GM12892 (cell line): ENCODE measurements at regions not wholly inside any gene's neighbourhood (a gene's known extent, or its start where the extent isn't known, plus 50 kb on each side); places are given as distances from the start of the nearest gene placed in this dataset.

ENCODE experiments used
- POLR2A ChIP-seq: IDR thresholded peaks from 2 replicates; pipeline ENCODE4 v1.6.1; 2011; ENCODE audit warnings: low read depth, low read length, control low read depth
- POLR2AphosphoS5 ChIP-seq: IDR thresholded peaks from 2 replicates; pipeline ENCODE4 v1.6.1; 2011; ENCODE audit warnings: low read depth, low read length, control low read depth

DNA sequence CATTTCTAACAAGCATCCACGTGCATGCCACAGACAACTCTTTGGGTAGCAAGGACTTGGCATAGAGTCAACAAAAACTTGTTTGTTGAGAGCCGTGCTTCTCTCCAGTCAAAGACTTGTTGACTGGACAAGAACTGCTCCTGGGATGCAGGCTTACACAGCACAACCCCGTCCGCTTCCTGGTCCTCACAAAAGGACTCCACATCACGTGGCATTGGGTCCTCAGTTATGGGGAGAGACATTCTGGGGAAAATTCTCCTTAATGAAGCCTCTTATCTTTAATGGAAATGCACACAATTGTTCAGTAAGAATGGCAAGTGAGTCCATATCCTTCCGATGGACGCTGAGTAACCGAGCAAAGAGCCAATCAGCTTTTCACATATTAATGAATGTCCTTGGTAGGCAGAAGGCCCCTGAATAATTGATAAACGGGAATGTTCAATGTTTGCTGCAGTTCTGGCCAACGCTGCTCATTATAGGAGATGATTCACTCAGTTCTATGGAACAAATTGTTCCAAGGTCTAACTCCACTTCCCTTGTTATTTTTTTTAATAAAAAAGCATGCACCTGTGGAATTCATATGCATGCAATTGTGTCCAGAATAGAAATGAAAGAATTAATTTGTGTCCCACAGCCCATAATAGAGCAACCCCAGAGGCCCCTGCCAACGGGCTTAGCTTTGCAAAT, 97.0 kb upstream of the ZNF366 start:
- TF ChIP-seq POLR2AphosphoS5 (no peak), POLR2A (no peak)
